Testis (tissue), 2 donors: ENCODE measurements at regions not wholly inside any gene's neighbourhood (a gene's known extent, or its start where the extent isn't known, plus 50 kb on each side); places are given as distances from the start of the nearest gene placed in this dataset.

Experiments
- CTCF ChIP-seq, 3 experiments: fragments of 450-650 bp in 2 of 3; fragments of 200-600 bp in 1 of 3; sonication (generic) in 1 of 3; IDR thresholded peaks; one replicate each; pipeline ENCODE4 v1.5.1; 2016 to 2019; ENCODE audit warnings: antibody characterized with exemption in 3 of 3, mild to moderate bottlenecking in 2 of 3, moderate library complexity in 1 of 3
- POLR2A ChIP-seq: fragments of 450-650 bp; IDR thresholded peaks from one replicate; pipeline ENCODE4 v1.6.1; 2017; ENCODE audit warnings: antibody characterized with exemption, mild to moderate bottlenecking, moderate library complexity

- no peak for TF ChIP-seq POLR2A
- TF ChIP-seq CTCF (IDR thresholded peaks at IDR 0.05): no peak
Observed at GRCh38 chr5:93990504-93991070, 249.2 kb upstream of the POU5F2 start.
